ENCODE measurements at regions not wholly inside any gene's neighbourhood (a gene's known extent, or its start where the extent isn't known, plus 50 kb on each side); places are given as distances from the start of the nearest gene placed in this dataset.

DNA sequence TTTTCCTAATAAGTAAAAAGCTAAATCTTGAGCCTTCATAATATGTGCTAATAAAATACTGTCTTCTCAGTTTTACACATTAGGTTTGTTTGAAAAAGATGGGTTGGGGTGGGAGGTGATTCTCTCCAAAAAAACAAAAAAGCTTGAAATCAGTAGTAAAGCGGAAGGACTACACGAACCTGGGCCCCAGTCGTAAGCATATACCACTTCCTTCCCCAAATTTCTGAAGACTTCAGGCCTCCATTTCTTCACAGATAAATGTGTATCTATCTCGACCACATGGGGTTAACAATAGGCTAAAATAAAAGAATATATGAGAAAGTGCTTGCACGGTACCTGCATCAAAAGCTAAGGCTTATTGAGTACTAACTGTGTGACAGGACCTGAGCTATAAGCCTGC is 51.6 kb upstream of the PAX2 start:
- no peak overlapping the region for H3K4me3 ChIP-seq (ENCODE audit: low read depth, low read length)
- no peak for TF ChIP-seq CTCF (IDR thresholded peaks at IDR 0.05; ENCODE audit: low read depth, low read length)

Measured in WI38 (cell line).